ENCODE measurements at regions not wholly inside any gene's neighbourhood (a gene's known extent, or its start where the extent isn't known, plus 50 kb on each side); places are given as distances from the start of the nearest gene placed in this dataset.
"Not testable (repeated sequence)": the region's sequence is repeated elsewhere in the genome, so short reads cannot be mapped to it uniquely, and the experiment has no call there.

- not testable (repeated sequence) for DNase-seq (ENCODE audit: low read depth)
Observed at GRCh38 chr7:73244782-73245311, 63.8 kb downstream of the NSUN5 start.

DNA sequence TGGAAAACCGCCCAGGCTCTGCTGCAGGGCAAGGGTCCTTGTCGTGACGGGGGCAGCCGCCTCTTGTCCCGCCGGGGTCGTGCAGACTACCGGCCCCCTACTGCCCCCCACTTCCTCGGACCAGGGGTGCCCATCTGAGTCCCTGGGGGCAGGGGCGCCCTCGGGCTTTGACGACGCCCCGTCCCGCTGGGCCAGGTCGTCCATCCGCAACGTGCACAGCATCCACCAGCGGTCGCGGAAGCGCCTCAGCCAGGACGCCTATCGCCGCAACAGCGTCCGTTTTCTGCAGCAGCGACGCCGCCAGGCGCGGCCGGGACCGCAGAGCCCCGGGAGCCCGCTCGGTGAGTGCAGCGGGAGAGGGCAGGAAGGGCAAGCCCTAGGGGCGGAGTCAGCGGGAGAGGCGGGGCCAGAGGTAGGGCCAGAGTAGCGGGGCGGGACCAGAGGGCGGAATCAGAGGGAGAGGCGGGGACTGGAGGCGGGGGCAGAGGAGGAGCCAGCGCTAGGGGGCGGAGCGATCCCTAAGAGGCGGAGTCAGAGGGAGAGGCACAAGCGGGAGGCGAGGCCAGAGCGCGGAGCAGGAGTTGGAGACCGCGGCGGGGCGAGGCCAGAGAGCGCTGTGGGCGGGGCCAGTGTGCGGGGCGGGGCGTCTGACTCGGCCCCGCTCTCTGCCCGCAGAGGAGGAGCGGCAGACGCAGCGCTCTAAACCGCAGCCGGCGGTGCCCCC is 73.5 kb downstream of the NSUN5 start:
- peak; percentile 81 for DNase-seq (ENCODE audit: low read depth)

DNA sequence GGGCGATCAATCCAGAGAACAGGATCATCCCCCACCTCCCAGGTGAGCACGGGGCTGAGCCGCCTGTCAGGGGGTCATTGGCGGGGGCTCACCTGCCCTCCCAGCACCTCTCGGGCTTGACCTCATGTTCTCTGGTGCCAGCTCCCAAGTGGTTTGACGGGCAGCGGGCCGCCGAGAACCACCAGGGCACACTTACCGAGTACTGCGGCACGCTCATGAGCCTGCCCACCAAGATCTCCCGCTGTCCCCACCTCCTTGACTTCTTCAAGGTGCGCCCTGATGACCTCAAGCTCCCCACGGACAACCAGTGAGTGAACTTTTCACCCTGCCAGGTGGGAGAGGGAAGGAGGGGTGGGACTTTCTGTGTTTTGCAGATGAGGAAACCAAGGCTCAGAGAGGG is 82.9 kb downstream of the NSUN5 start:
- not testable (repeated sequence) for DNase-seq (ENCODE audit: low read depth)

DNA sequence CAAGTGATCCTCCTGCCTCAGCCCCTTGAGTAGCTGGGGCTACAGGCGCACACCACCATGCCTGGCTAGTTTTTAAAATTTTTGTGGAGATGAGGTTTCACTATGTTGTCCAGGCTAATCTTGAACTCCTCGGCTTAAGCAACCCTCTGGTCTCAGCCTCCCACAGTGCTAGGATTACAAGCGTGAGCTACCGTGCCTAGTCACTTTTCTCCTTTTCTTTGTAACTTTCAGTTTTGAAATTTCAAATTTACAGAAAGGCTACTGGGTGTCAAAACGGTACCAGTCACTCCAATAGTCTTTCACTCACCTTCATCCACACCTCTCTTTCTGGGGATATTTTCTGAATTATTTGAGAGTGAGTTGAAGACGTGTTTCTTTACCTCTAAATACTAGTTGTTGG is 86.9 kb downstream of the NSUN5 start:
- DNase-seq (ENCODE audit: low read depth), result not testable (repeated sequence)

- not testable (repeated sequence) for DNase-seq (ENCODE audit: low read depth)
Observed at GRCh38 chr7:73220766-73221370, 87.8 kb downstream of the NSUN5 start.

- not testable (repeated sequence) for DNase-seq (ENCODE audit: low read depth)
Observed at GRCh38 chr7:73220357-73220756, 88.3 kb downstream of the NSUN5 start.

GRCh38 chr7:73218802-73219201 is 89.8 kb downstream of the NSUN5 start:
- not testable (repeated sequence) for DNase-seq (ENCODE audit: low read depth)

DNA sequence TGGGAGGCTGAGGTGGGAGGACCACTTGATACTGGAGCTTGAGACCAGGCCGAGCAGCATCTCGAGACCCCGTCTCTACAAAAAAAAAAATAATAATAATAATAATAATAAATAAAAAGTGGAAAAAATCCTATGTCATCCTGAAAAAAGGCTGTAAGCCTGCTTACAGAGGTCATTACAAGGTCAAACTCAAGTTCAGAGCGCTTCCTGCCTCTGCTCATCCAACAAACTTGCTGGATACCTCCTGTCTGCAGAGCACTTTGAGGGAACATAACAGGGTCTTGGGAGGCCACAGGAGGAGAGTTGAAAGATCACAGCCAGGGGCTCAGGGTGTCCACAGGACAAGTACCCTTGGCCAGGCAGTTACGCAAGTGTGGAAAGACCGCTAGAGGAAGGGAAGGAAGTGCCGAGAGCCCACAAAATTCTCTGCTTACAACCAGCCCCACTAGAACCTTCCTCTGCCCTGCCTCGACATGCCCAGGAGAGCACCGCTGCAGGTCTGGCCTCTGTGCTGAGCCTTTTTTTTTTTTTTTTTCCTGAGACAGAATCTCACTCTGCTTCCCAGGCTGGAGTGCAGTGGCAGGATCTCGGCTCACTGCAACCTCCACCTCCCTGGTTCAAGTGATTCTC is 92.5 kb downstream of the NSUN5 start:
- not testable (repeated sequence) for DNase-seq (ENCODE audit: low read depth)

DNA sequence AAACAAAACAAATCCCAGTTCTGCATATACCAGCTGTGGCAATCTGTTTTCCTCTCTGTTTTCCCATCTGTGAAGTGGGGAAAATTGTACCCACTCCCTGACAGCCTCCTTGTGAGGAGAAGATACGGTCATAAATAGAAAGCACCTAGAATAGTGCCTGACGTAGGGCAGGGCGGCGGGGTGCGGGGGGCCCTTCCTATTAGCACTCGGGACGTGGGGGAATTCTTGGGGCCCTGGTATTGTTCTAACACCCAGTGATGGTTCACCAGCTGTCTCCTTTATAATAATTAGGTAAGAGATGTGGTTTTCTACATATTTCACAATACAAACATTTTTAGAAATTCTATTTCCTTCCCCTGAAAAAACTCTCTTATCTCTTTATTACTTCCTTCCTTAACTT is 93.4 kb downstream of the NSUN5 start:
- DNase-seq (ENCODE audit: low read depth), result not testable (repeated sequence)

DNA sequence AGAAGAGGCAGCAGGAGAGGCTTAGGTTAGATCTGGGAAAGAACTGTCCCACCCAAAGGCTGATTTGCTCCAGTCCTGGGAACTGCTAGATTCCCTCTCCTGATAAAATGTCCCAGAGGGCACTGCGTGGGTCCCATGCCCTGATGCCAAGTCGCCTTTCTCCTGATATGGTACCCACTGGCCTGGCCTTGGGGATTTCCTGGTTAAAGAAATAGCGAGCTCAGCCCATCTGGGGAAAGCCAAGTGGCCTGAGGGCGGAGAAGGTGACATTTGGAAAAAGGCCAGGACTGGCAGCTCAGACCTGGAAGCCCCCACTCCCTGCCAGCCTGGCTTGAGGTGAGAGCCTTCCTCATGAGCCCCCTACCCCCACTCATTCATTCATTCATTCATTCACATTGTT is 94.2 kb downstream of the NSUN5 start:
- DNase-seq (ENCODE audit: low read depth), result not testable (repeated sequence)

GRCh38 chr7:73213076-73213475 is 95.5 kb downstream of the NSUN5 start:
- not testable (repeated sequence) for DNase-seq (ENCODE audit: low read depth)

DNA sequence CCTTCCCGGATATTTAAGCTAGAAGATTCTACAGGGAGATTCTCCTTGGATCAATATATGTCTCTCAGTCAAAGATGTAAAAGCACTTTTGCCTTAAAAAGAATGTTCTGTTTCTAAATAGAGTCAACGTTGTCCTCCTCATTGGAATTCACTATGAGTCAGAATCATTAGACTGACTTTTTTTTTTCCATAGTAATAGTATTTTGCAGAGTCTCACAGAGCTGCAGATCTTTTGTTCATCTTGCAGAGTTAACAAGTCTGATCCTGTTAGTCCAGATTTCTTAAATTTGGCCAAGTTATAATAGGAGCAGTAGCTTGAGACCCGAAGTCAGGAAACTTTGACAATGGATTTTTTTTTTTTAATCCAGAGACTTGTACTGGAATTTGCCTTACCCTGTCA is 103.0 kb downstream of the NSUN5 start:
- DNase-seq (ENCODE audit: low read depth), result not testable (repeated sequence)

DNA sequence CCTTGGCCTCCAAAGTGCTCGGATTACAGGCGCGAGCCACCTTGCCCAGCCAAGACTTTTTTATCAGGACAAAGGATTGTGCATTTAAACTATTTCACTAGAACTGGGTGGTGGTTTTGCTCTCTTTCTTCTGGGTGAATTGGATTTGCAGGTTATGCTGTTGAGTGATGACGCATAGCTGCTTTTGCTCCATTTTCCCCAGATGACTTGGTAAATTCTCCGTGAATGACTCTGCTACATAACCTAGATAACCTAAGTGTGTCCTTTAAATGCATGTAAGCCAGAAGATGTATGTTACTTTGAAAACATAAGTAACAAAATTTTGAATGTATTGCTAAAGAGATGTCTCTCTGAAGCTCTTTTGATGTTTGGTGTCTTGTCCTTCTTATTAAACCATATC is 103.7 kb downstream of the NSUN5 start:
- DNase-seq (ENCODE audit: low read depth), result not testable (repeated sequence)

DNA sequence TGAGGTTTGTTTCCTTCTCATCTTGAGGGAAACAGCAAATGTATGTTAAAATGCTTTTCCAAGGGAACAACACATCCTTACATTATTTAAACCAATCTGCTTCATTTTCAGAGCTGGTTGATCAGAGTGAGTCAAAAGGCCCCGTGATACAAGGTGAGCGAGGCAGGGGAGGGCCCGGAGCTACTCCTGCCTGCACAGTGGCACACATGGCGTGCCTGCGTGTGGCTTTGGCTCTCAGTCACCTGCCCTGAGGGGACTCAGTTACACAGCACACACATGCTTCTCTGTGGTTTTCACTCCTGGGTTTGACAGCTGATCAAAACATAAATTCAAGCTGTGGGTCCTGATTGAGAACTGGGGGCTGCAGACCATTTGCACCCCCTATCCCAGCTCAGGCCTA is 105.3 kb downstream of the NSUN5 start:
- not testable (repeated sequence) for DNase-seq (ENCODE audit: low read depth)

- not testable (repeated sequence) for DNase-seq (ENCODE audit: low read depth)
Observed at GRCh38 chr7:73201264-73201663, 107.4 kb downstream of the NSUN5 start.

DNA sequence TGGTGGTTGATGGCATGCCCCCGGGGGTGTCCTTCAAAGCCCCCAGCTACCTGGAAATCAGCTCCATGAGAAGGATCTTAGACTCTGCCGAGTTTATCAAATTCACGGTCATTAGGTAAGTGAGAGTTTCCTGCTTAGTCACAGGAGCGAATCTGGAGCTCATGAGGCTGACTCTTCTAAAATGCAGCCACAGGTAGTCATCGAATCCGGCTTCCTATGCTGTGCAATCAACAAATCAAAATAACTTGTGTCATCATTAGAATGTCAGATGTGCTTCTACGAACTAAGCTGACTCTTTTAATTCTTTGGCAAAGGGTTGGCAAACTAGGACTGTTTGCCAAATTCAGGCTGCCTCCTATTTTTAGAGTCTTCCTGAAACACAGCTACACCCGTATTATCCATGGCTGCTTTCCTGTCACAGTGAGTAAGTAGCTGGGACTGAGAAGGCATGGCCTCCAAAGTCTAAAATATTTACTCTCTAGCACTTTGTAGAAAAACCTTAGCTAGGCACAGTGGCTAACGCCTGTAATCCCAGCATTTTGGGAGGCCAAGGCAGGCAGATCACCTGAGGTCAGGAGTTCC is 108.0 kb downstream of the NSUN5 start:
- not testable (repeated sequence) for DNase-seq (ENCODE audit: low read depth)

GRCh38 chr7:73193991-73194390 is 108.2 kb upstream of the SPDYE9 start:
- not testable (repeated sequence) for DNase-seq (ENCODE audit: low read depth)

- not testable (repeated sequence) for DNase-seq (ENCODE audit: low read depth)
Observed at GRCh38 chr7:73190483-73191155, 104.8 kb upstream of the SPDYE9 start.

DNA sequence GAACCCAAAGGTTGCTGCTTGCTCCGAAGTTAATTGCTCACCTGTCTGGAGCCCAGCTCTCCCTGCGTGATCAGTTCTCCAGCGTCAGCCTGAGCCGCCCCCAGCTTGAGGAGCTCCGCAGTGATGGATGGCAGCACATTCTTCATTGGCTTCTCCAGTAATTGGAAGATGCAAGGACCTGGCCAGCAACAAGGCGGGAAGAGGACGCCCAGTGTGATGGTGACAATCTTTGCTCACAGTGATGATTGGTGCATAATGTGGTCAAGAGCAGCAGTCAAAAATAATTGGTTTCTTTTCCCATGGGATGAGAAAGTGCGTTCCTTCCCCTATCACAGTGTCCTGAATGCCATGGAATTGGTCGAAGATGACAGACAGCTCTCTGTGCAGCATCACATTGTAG is 102.4 kb upstream of the SPDYE9 start:
- DNase-seq (ENCODE audit: low read depth), result not testable (repeated sequence)

- DNase-seq (ENCODE audit: low read depth), result not testable (repeated sequence)
Observed at GRCh38 chr7:73186589-73187309, 100.9 kb upstream of the SPDYE9 start.

DNA sequence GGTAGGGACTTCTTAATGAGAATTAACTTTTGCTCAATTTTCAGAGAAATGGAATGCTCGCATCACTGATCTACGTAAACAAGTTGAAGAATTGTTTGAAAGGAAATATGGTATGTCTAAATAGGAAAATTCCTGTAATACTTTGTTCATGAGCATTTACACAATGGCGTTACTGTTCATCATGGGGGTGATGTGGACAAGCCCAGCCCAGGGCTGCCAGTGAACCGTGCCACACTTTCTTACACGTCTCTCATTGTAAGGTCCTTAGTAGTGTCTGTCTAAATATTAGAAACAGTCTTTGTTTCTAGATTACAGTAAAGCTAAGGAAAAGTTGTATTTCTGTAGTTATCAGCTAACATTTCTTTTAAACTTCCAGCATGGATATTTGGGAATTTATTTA is 91.0 kb upstream of the SPDYE9 start:
- DNase-seq (ENCODE audit: low read depth), result not testable (repeated sequence)
